GM18507 (cell line): ENCODE measurements at regions not wholly inside any gene's neighbourhood (a gene's known extent, or its start where the extent isn't known, plus 50 kb on each side); places are given as distances from the start of the nearest gene placed in this dataset.

ENCODE experiments used
- DNase-seq: peaks from one replicate; pipeline ENCODE4 v3.0.0; 2011; ENCODE audit warnings: low read depth; ENCODE audit not compliant: insufficient read length; ENCODE audit errors: extremely low spot score
- FAIRE-seq: peaks from 2 replicates; lab custom pipeline; 2011; peaks lifted over from hg19 to GRCh38; lab: Jason Lieb, UNC

DNA sequence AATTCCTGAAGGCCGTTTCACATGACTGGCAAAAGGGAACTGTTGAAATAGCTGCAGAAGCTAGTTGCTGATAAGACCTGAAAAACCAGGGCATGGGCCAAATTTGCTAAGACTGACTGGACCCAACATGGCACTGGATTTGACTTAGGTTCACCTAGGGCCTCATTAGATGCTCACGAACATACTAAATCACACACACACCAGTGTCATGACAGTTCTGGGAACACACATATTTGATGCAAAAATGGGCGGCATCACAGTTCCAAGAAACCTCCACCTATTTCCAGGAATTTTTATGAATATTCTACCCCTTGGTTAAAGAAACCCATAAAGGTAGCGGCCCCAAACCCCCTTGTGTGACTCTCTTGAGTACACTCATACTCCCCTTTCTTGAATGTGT lies 99.6 kb upstream of the OBI1 start:
- no peak for DNase-seq
- FAIRE-seq = no peak

DNA sequence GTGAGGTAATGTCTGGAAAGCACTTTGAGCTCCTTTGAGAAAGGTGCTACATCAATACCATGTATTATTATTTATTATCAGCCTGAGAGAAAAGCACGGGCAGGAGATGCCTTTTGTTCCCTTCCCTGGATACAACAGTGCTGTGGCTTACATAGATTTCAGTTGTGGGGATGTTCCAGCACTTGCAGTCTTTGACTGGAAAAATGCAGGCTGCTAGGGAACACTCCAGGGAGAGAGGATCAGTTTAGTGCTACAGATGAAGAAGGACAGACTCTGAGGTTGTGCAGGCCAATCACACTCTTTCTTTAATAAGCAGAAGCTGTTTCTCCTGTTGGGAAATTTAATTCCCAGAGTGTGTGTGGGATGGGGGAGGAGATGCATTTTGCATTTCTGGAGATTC lies 94.5 kb upstream of the OBI1 start:
- FAIRE-seq (no peak), DNase-seq (no peak)

DNA sequence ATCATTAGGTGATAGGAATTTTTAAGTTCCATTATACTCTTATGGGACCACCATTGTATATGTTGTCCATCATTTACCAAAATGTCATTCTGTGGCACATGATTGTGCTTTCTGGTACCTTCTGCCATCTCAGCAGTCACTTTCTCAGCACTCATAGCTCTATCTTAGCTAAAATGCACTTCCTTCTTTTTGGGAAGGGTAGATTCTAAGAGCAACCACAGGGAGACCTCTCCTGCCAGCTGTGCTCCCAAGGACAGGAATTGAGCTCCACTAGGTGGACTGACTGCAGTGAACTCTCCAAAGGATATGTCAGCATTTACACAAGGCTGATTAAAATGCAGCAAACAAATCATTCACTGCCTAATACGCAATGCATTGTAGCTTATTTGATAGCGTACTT lies 91.8 kb upstream of the OBI1 start:
- DNase-seq (no peak), FAIRE-seq (no peak)

DNA sequence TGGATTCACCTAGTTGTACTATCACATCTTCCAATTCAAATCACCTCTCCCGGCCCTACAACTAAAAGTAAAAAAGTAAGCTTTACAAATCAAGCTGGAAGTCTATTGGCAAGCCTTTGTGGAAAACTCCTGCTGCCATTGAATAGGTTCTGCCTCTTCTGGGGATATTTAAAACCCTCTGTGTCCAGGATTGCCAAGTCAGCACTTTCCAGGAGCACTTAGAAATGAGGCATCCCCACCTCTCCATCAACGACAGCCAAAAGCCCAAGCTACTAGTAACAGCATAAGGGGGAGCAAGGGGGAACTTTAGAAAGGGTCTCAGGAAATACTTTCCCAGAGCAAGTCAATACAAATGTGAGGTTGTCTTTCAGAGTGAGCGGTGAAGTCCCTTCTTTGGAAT lies 85.0 kb upstream of the OBI1 start:
- no peak for DNase-seq
- FAIRE-seq = no peak

DNA sequence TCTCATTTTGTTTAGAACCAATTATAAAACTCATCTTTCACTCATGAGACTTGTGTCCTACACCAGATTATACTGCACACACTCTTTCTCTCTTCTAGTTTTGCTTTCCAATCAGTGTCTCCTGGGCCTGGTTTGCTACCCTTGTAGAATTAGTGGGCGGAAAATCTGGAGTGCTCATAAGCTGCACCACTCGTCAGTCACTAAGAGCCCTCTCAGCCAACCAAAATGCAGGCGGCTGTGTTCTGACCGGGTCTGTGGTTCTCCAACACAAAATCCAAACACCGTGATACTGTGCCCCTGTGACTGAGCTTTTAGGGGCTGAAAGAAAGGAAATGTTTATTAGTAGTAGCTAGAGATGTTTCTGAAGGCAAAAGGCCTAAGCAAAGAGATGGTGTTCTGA lies 83.7 kb upstream of the OBI1 start:
- DNase-seq (no peak), FAIRE-seq (no peak)

DNA sequence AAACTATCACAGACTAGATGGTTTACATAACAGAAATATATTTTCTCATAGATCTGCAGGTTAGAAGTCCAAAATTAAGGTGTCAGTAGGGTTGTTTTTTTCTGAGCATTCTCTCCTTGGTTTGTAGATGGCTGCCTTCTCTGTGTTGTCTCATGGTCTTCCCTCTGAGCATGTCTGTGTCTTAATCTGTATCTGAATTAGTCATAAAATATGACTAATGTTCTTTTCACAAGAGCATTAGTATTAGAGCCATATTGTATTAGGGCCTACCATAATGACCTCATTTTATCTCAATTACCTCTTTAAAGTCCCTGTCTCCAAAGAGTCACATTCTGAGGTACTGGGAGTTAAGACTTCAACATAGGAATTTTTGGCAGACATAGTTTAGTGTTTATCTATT lies 77.2 kb upstream of the OBI1 start:
- no peak for FAIRE-seq
- no peak for DNase-seq

DNA sequence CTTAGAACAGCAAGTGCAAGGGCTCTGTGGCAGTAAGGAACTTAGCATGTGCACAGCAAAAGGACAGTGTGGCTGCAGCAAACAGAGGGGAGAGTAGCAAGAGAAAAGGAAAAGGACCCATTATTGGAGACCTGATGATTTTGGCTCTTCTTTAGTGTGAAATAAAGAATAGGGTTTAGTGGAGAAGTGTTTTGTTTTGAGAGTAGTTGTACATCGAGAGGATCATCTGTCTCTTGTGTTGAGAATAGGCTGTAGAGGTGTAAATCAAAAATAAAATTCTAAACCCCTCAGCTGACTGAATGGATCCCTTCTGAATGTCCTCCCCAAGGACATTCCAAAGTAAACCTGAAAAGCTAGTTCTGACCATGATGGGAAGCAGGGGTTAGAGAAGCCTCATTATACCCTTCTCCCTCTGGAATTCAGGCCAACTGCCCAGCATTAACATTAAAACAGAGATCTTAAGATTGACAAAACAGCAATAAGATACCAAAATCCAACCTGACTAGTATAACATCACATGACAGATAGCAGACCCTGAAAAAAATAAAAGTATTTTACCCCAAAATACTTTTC lies 73.6 kb upstream of the OBI1 start:
- DNase-seq = no peak
- no peak for FAIRE-seq

DNA sequence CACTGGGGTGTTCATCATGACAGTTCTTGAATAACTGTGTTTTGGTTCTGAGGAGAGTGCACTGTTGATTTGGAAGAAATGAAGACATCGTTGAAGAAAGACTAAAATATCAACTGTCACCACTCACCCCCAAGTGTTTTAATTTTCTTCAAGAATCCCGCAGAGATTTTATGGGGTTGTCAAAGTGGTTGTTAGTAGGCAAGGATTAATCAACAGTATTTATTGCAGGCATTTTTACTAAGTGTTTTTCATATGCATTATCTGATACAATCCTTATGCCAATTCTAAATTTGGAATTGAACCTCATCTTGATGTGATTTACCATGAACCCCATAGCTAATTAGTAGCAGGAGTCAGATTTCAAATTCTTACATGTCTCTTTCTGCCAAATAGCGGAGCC lies 63.7 kb upstream of the OBI1 start:
- FAIRE-seq = no peak
- DNase-seq = no peak

DNA sequence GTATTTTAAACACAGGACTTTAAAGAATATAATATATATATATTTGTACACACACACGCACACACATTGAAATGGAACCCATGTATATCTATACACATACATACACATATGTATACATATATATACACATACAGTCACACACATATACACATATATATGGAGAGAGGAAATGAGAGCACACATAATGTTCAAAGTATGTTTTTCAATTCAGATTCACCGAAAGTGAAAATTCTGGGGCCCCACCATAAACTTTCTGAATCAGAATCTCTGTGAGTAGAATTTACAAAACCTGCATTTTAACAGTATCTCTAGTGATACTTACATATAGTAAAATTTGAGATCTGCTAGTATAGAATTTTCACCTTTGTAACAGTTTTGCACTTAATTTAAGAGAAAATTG lies 60.4 kb upstream of the OBI1 start:
- FAIRE-seq (no peak), DNase-seq (no peak)

DNA sequence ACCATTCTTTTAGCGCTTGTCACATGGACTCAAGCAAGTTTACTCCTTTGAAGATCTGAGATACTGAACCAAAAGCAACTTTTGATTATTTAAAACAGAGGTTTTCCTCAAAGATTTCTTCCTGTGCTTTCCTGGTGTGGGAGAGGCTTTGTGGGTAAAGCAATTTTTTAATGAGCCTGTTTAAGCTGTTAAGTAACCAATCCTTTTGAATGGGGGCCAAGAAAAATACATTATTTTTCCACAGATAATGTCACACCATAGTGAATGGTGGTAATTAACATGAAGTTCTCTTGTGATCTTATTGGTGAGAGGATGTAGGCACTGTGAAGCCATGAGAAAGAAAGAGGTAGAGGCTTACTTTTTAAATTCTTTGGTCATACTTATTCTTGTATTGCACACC lies 55.8 kb upstream of the OBI1 start:
- no peak for DNase-seq
- no peak for FAIRE-seq

DNA sequence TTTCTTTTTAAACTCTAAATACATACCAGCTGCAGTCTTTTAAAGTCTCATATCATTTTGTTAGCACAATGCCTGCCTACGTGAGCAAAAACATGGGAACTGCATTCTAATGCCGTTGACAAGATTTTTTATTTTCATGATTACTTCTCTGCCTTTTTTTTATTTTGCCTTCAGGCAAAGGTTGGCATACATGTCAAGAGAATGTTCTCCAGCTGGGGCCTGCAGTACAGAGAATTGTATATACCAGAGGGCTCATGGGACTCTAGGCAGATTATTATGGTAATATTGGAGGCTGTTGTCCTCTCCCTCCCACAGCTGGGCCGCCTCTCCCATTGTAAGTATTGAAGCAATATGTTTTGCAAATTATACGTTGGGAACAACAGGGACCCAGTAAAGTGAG lies 53.9 kb upstream of the OBI1 start:
- FAIRE-seq (no peak), DNase-seq (no peak)

DNA sequence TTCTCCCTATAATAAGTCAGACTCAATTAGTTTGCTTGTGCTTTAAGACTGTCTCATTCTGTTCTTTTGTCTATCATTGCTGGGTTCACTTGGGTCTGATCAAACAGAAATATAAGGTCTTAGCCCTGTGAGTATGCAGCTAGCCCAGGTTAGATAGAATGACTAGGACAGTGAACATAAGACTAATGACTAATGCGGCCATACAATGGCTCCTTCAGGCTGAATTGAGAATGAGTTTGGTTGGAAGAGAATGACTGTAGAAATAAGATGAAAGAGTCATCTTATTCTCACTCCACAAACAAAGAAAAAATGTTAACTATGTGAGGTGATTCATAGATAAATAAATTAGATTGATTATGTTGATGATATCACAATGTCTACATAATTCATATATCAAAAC lies 50.1 kb upstream of the OBI1 start:
- DNase-seq (no peak), FAIRE-seq (no peak)
